GM21360 (cell line): ENCODE measurements at regions not wholly inside any gene's neighbourhood (a gene's known extent, or its start where the extent isn't known, plus 50 kb on each side); places are given as distances from the start of the nearest gene placed in this dataset.
"Not testable (repeated sequence)": the region's sequence is repeated elsewhere in the genome, so short reads cannot be mapped to it uniquely, and the experiment has no call there.

Experiments used
- ATAC-seq: cut with Tn5 transposase; IDR thresholded peaks from one replicate; pipeline ENCODE4 v1.9.1; 2021; ENCODE audit warnings: mild to moderate bottlenecking, moderate library complexity; ENCODE audit not compliant: unreplicated experiment

DNA sequence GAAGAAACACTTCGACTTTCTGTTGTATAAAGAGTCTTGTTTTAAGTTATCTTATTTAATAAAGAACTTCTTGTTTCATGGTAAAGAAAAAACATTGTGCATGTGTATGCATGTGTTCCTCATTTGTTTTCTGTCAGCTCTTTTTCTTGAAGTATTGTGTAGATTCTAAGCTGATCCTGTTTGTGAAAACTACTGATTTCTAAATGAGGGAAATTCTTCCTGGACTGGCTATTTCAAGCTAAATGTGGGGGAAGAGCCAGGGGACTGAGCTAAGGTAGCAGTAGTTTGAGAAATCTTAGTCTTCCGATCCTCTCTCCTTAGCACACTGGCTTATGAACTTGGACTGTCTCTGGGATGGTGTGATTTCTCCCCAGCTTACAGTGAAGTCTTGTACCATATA, 56.4 kb upstream of the RBMS1 start:
- no peak for ATAC-seq

GRCh38 chr2:160551259-160551658, 57.7 kb upstream of the RBMS1 start:
- ATAC-seq: no peak

DNA sequence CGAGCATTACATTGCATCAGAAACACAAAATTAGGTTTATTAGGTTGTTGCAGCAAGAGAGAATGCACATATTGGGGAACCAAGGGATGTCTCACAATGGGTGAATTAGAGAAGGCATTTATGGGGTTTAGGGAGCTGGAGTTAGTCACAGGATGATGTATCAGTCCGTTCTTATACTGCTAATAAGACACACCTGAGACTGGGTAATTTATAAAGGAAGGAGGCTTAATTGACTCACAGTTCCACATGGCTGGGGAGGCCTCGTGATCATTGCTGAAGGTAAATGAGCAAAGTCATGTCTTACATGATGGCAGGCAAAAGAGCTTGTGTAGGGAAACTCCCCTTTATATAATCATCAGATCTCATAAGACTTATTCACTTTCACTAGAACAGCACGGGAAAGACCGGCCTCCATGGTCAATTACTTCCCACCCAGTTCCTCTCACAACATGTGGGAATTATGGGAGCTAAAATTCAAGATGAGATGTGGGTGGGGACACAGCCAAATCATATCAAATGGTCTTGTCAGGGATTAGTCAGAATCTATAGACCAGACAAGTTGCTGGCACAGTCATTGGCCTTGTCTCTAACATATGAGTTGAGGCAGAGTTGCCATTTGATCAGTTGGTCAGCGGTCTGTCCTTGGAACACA, 61.9 kb upstream of the RBMS1 start:
- no peak for ATAC-seq

DNA sequence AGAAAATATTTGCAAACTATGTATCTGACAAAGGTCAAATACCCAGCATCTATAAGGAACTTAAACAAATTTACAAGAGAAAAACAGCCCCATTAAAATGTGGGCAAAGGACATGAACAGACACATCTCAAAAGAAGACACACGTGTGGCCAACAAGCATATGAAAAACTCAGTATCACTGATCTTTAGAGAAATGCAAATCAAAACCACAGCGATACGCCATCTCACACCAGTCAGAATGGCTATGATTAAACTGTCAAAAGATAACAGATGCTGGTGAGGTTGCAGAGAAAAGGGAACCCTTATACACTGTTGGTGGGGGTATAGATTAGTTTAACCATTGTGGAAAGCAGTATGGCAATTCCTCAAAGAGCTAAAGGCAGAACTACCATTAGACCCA, 64.3 kb upstream of the RBMS1 start:
- no peak for ATAC-seq

GRCh38 chr2:160558531-160558930, 64.9 kb upstream of the RBMS1 start:
- no peak for ATAC-seq

DNA sequence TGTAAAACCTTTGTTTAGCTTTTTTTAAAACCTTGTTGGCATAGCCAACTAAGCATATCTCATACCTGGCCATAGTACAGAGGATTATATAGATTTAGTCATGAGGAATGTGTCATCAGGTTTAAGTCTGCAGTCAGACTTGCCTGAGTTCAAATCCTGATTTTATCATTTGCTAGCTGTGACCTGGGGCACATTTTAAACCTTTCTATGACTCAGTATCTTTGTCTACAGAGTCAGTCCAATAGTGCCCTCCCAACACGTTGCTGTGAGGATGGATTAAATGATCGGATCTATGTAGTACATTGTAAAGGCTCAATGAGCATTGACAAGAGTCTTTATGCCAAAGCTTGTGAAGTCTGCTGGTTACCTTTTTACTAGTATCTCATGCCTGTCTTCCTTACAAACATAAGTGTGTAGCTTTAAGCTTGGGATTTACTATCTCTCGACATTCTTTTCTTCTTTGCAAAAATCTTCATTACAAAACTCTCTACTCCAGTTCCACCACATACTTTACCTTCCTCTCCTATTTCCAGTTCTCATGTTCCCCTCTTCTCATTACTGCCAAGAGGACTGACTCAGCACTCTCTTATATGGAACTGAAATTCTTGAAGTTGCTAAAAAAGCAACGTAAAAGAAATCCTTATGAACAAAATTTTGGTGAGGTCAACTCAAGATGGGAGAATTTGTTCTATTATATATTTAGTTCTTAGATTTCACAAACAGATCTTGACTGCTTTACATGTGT, 68.1 kb upstream of the RBMS1 start:
- no peak for ATAC-seq

GRCh38 chr2:160562730-160563129, 69.1 kb upstream of the RBMS1 start:
- ATAC-seq: no peak

DNA sequence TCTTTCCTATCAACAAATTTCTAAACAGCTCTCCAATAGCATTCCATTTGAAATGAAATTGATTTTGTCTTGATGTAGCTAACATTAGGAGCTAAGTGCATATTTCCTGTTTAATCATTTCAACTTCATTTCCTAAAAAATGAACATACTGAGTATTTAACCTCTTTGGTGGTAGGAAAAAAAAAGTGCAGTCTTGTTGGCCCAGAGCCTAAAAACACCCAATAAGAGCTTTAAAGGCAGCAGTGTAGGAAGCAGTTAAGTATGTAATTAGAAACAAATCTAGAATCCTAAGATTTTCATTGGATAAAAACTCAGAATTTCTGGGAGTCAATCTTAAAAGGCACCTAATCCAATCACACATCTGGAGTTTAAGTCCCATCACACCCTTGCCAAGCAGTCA, 71.0 kb upstream of the RBMS1 start:
- ATAC-seq: no peak

GRCh38 chr2:160565099-160565845, 71.7 kb upstream of the RBMS1 start:
- no peak for ATAC-seq

DNA sequence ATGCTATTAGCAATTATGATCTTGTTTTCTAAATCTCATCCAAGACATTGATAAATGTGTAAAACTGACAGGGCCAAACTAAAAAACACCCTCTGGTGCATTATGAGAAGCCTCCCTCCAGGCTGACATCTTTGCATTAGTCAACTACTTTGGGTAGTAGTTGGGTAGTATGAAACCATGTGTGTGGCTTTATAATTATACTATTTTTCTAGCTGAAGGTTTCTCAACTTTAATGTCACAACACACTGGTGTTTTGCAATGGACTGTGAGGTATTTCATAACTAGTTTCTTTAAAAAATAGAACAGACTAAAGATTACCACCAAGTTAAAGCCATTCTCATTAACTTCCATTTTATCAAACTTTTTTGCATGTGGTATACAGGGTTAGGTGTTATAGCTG, 73.1 kb upstream of the RBMS1 start:
- ATAC-seq: no peak

DNA sequence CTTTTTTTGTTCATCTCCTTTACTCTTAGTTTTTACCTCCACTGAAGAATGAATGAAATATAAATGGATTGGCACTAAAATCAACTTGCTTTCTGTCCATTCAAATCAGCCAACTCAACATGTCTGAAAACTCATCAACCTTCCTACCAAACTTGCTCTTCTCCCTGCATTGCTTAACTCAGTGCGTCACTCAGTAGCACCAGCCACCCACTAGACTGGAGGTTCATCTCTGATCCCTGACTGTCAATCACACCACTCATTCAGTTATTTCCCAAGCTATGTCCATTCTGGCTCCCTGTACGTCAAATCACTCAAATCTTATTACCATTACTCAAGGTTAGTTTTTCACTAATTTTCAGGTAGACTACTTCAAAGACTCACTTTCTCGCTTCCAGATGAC, 75.2 kb upstream of the RBMS1 start:
- no peak for ATAC-seq

DNA sequence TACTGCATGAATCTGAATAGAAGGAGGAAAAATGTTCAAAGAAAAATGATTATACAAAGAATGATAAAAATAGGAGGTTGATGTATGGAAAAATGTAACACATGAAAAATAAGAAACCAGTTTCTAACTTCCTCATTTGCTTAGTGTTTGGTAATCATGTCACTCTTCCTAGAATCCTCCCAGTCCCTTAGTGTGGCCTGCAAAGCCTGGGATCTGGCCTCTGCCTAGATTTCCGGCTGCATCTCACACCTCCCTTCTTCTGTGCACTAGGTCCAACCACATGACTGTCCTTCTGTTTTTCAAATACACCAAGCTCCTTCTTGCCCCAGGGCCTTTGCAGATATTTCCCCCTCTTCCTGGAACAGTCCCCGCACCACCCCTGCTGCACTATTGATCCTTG, 76.8 kb upstream of the RBMS1 start:
- no peak for ATAC-seq

DNA sequence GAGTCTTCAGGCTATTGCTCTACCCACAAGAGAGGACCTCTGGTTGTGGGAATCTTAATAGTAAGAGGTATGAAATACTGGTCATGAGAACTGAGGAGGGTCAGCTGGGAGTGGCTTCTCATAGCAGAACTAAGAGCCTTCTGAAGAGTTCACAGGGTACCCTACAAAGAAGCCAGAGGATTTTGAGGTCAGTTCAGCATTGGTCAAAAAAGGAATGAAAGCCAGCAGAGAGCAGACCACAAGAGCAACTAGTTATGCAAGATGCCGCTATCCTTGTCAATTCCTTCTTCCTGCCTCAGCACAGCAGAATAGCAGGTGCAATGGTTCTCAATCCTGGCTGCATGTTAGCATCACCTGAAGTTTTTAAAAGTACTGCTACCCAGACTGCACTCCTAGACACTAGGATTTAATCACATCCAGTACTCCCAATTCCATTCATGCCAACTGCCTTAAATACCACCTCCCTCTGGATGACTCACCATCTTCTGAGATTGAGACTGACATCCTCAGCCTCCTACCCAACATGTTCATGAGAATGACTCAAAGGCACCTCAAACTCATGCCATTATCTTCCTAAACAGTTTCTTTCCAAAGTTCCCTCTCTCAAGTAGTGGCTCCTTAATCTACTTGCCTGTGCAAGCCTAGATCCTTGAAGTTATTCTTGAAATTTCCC, 81.0 kb upstream of the RBMS1 start:
- ATAC-seq: no peak

GRCh38 chr2:160575368-160575767, 81.8 kb upstream of the RBMS1 start:
- no peak for ATAC-seq

DNA sequence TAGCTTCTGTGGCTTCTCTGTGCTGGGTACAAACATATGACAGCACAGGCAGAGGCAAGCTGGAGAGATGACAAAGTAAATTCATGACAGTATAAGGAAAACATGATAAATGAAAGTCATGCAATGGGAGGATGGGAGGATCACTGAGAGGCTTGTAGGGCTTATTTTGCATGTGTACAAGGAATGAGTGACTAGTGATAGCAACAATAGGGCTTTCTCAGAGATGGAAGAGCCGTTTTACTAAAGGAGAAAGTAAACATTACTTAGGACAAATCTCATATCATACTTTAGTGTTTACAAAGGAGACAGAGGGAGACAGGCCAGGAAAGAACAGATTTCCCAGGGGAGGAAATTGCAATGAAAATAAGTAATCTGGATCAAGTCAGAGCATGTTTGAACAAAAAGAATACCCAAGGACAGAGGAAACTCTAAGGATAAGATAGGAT, 82.5 kb upstream of the RBMS1 start:
- ATAC-seq: no peak

GRCh38 chr2:160577081-160577480, 83.5 kb upstream of the RBMS1 start:
- ATAC-seq: not testable (repeated sequence)

DNA sequence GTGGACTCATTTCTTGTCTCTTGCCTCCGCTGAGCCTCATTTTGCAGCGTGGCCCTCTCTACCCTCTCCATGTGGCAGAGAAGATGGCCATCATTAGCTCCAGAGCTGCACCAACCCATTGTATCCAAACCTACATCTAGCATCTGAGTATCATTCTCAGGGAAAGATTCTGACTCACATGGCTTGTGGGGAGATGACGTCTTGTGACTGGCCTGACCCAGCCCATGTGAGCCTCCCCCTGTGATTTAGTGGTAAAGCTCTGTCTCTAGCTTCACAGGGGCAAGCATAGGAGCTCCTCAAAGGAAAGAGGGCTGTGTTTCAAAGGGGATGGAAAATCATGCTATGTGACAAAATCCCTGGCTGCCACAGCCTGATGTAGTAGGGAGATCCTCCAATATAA, 87.4 kb upstream of the RBMS1 start:
- ATAC-seq: no peak

- ATAC-seq: no peak
These were observed 87.8 kb upstream of the RBMS1 start for GRCh38 chr2:160581448-160581847.

- ATAC-seq: no peak
These were observed 88.5 kb upstream of the RBMS1 start for GRCh38 chr2:160582081-160582480.

DNA sequence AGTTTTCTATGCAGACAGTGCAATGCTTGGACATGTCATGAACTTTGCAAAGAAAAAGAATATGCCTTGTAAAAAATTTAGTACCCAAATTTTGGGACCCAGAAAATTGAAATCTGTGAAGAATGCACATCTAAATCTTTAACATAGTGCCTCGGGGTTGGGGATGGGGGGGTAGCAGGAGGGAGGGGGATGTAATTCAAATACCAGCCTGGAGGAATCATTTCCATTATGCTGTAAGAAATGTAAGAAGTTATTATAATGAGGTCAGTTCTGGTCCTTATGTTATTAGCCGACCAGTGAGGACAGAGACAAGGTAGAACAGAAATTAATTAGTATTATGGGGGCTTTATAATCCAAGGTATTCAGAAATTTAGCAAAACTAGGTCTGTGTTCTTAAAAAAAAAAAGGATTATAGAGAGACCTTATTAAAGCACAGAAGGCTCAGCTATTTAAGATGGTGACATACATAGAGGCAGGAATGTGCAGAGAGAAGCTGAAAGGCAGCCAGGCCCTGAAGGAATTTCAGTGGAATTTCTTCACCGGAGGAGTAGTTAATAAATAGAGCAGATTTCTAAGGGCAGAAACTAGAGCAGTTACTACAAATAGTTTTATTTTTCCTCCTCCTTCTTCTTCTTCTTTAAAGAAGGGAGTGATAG, 89.0 kb upstream of the RBMS1 start:
- no peak for ATAC-seq

DNA sequence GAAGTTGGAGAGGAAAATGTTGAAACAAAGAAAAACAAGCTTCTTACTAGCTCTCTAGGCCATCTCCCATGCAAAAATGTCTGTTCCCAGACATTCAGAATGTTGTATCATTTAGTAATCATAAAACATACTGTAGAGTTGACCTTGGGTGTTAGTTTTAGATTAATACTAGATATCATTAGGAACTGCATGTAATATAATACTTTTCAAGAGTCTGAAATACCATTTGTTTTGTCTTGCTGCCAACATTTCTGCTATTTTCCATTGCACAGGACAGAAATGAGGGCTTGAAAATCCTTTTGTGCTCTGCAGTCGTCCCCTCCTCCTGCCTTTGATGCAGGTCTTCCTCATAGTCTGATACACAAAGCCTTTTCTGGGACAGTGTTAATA, 89.5 kb upstream of the RBMS1 start:
- ATAC-seq: no peak
